Left hindlimb (tissue), 1 donor: ENCODE measurements at regions not wholly inside any gene's neighbourhood (a gene's known extent, or its start where the extent isn't known, plus 50 kb on each side); places are given as distances from the start of the nearest gene placed in this dataset.
A peak's percentile ranks its signal among the peaks of the same experiment; 100 is the strongest.
"Not testable (repeated sequence)": the region's sequence is repeated elsewhere in the genome, so short reads cannot be mapped to it uniquely, and the experiment has no call there.

Experiments used
- DNase-seq: peaks from one replicate; pipeline ENCODE4 v3.0.0-alpha.2; 2018

DNA sequence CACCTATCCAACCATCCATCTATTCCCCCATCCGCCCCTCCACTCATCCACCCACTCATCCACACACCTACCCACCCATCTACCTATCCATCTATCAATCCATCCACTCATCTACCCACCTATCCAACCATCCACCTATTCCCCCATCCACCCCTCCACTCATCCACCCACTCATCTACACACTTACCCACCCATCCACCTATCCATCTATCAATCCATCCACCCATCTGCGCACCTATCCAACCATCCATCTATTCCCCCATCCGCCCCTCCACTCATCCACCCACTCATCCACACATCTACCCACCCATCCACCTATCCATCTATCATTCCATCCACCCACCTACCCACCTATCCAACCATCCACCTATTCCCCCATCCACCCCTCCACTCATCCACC is 81.4 kb upstream of the PITRM1 start:
- not testable (repeated sequence) for DNase-seq

DNA sequence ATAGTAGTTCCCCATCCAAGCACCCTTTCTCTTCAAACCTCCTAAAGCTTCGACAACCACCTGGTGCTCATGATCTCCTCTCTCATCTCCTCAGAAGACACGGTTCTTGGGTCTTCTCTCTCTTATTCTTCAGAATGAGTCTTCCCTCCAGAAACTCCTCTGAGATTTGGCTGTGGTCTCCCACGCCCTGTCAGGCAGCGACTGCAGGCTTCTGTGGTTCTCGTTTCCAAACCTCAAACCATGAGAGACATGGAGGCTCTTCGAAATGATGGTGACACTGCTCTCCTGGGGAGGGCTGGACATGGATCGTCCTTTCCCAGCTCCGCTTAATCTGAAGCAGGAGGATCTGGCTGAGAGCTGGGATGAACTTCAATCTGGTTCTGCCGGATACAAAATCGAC is 78.6 kb upstream of the PITRM1 start:
- DNase-seq: no peak

DNA sequence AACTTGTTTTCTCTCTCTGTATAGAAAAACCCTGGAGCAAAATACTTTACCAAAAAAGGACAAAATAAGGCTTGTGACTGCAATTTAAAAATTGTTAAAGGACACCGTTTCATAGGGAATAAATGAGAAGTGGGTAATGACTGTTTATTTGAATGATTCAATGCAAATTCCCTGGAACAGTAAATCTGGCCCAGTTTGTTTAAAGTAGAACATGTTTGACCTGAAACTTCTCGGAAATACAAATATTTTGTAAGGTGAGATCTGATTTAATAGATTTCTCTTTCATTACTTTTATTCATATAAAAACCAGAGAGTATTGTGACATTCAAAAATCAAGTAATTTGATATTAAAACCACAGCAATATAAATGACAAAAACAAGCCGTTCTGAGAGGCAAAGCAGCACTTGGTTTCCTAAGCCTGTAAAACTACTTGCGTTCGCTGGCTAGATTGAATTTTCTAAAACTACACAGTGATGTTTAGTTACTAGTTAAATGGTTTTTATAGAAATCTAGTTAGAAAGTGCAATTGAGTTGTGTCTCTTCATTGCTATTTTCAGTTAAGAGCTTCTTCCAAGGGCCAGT is 76.8 kb upstream of the PITRM1 start:
- no peak for DNase-seq

DNA sequence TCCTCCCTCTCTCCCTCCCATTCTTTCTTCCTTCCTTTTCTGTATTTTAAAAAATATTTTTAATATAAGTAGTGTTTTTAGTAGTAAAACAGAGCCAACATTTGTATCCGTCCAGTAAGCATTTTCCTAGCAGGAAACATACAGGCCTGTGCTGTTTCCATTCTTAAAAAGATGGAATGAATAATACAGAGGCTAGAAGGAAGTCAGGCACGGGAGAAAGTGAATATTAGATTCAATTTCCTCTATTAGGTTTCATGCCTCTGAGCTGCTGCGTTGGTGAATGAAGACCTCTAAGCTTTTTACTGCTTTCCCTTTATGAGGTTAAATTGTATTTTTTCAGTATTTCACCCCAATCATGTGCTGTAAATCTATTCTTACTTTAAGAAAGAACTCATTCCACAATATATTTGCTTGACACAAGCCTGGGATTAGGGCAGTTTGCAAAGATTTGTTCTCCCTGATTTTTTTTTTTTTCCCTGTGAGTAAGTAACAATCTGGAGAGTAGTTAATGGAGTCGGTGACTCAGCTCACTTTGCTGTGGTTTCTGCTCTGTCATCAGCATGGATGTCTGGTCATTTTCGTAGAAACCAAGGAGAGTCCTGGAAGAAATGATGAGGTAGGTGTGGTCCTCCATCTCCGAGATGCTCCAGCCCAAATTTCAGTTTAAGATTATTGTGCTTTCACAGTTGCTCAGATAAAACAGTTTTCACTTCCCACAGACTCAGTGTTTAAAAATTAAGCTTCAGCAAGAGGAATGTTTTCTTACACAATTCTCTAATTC is 76.1 kb upstream of the PITRM1 start:
- no peak for DNase-seq

DNA sequence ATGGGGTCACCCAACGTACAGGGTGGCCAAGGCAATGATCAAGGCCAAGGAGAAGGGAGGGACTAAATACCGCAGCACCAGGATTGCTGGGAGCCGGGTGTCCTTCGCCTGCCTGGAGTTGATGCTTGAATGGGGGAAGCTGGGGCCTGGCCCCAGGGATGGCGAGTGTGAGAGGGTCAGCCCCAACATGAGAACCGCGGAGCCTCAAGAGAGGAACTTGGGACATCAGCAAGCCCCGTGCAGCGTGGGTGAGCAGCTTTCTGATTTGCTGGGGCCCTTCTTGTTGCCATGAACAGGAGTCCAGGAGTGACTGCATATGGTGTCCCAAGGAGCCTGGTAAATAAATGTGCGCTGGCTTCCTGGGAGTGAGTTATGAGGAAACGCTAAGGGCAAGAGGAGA is 72.8 kb upstream of the PITRM1 start:
- no peak for DNase-seq

DNA sequence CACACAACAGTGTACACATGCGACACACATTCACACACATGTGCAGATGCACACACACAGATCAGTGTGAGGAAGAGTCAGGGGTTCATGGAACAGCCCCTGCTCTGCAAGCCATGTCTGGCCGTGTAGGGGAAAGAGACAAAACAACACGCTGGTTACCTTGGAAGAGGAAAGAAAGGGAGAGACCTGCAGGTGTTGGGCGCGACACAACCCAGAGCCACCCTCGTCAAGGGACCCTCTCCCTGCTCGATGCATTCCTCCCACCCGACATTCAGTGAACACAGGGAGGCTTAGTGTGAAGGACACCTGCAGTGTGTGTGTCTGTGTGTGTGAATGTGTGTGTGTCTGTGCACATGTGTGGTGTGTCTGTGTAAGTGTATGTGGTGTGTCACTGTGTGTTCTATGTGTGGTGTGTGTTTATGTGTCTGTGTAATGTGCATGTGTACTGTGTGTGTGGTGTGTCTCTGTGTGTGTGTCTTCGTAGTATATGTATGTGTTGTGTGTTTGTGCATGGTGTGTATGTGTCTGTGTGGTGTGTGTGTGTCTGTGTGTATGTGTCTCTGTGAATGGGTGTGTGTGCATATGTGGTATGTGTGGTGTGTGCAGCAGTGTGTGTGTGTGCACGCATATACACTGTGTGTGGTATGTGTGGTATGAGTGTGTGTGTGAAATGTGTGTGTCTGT is 69.5 kb upstream of the PITRM1 start:
- no peak for DNase-seq

DNA sequence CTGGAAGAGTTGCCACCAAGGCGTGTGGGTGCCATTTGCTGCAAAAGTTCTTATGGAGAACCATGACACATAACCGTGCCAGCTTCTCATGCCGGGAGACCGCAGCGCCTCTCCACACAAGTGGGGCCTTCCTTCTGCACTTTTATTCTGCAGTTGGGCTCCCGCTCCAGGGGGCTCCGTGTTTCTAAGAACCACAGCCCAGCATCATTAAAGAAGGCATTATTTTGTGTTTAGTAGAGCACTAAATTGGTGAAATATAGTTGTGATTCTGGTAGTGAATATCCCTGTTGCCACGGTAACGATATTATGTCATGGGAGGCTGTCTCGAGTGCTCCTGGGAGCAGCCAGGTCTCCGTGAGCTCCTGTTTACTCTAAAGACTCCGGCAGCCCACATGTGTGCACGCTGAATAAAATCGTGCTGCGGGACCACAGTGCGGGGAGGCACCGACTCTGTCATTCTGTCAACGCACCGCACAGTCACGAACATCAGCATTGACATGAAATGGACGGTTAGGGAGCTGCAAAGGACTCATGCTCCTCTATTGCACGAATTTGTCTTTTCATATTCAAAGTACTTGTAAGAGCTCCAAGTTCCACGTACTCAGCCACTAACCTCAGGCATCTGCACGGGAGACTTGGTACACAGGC is 68.8 kb upstream of the PITRM1 start:
- DNase-seq: no peak

DNA sequence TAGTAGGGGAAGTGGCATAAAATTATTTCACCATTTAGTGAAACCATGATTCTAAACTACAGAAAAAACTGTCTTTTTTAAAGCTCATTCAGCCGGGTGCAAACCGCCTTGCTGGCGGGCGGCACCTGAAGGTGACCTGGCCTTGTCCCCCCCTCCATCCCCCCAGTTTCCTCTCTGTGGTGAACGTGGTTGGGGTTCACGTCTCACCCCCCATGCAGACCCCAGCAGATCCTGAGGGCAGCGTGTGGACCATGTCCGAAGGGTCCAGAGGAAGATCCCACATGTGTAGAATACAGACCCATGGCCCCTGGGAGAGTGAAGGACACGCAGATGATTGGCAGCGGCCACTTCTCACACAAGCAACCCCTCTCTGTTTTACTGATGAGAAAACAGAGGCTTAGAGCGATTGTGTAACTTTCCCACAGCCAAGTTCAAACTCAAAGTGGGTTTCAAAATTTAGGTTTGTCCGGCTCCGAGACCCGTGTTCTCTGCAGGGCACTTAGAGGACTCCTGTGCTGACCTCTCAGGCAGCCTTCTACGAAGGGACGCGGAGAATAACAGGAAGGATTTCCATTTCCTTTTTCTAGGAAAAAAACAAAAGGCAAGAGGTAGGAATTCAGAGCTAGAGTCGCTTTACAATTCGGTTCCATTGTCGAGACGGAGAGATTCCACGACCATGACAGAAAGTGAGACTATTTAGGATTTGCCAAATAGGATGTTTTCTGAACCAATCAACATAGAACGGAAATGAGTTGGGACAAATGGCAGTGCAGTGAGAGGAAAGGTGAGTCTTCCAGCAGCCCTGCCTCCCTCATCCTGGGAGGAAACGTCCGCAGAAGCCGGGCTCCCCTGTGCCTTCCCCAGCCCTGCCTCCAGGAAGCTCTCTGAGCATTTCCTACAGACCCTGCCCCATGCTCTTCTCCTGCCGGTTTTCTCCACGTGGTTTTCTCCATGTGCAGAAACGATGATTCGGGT is 67.6 kb upstream of the PITRM1 start:
- DNase-seq: no peak

DNA sequence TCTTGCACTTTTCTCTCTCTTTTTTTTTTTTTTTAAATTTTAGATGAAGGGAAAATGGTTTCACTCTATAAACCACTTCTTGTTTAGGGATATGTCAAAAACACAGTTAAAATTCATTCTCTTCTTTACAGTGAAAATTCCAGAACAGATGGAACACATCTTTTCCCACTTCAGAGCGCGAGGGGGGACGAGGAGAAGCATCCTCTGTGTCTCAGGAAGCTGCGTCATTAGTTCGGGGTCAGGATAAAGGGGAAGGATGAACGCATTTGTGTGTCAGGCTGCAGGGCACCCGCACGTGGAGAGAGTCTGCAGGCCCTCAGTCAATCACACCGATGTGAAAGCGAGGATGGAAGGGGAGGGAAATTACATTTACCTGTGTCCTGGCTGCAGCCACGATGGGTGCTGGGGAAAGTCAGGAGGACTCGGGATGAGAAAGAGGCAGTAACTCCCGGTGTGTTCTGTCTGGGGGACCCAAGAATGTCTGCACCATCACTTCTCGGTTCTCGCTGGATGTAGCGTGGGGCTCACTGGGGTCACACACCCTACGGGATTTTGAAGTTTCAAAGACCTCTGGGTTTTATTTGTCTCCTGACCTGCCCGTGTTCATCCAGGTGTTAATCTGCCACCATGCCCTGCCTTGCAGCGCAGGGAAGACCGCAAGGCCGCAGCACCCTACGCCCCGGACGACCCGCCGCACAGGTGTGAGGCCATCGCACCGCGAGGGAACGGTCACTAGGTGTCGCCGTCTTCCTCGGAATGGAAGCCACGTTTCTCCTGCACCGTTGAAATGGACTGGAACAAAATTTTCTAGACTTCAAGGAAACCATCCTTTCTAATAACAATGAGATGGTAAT is 66.7 kb upstream of the PITRM1 start:
- peak; percentile 64 for DNase-seq

DNA sequence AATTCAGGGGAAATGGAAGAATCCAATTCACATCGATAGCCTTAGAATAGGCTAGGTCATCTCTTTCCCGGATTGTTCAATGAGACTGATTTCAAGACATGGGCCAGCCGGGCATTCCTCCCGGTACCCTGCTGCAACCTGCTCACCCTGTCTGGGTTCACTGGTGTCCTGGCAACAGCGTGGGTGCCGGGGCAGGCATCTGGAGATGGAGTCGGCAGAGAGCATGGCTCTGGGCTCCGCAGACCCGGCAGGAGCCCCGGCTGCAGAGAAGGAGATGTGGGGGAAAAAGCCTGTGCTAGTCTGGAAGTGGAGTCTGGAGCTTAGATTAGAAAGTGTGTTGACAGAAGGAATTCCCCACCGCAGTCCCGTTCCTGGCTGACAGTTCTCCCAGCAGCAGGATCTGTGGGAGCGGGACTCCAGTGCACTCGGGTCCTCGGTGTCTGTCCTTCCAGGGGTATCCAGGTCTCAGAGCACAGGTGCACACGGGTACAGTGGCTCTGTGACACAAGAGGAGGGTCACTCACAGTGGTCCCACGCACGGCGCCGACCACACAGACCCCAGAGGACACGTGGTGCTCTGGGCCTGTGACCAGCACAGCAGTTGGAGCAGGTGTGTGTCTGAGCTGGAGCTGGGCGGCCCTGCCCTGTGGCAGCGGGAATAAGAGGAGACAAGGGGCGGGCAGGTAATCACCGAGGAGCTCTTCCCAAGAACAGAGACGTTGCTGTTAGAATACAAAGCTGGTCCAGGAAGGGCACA is 65.7 kb upstream of the PITRM1 start:
- DNase-seq: no peak

DNA sequence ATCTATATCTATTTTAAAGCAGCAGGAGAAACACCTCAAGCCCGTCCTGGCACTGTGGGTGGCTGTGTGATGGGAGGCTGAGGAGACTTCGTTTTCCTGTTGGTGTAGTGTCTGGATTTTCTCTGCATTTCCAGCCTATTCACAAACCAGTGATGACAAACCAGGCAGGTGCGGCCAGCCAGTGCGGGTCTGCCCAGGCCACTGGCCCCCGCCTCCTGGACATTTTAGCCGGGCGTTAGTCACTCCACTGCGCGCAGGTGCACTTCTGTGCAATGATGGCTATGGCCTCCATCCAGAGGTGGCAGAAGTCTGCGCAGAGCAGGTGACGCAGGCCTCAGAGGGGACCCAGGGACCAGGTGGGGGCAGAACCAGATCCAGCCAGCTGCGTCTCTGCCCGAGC is 64.9 kb upstream of the PITRM1 start:
- DNase-seq: no peak

DNA sequence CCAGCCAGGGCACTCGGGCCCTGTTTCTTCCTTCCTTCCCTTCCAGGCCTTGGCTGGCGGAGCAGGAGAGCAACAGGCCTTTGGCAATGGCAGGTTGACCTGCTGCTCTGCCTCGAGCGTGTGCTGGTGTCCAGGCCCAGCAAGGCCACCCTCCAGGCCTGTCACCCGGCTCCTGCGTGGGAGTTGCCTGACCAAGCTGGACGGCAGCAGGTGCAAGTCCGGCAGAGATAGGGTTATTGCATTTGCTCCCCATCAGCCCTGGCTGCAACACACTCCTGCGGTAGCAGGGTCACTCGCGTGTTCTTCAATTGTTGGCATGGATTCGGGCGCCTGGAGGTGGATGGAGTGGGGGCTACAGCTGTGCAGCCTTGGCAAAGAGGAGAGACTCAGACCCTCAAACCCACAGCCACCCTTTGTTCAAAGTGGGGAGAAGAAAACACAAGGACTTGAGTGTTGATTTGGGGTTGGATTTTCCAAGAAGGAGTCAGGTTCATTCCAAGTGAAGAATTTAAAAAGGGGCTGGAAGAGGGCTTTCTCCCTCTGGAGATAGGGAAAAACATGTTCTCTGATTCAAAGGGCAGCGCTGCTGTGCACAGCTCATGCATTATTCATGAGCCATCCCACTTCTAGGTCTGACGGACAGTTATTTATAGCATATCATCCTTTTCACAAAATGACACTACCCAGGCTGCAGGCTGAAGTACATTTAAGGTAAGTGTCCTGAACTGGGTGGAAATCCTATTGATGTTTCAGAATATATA is 64.2 kb upstream of the PITRM1 start:
- DNase-seq: no peak

DNA sequence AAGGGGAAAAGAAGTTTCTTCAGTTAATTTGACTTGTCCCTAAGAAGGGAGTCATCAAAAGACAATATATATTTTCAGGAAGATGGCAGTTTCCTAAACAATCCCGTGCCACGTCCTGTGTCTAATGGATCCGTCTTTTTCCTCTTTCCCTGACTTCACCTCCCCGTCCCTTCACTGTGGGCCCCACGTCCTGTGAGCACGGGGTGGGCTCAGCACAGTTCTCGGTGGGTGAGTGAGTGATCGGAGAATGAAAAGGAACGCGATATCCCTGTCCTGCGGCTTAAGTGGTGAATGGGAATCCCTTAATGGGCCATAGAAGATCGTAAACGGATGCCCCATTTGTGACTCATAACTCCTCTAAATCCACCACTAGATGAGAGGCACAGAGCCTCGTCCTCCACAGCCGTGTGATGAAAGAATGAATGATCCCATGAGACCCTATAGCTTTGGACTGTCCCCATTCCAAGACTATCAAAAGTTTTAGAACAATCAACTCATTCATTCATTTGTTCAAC is 63.5 kb upstream of the PITRM1 start:
- DNase-seq: no peak

DNA sequence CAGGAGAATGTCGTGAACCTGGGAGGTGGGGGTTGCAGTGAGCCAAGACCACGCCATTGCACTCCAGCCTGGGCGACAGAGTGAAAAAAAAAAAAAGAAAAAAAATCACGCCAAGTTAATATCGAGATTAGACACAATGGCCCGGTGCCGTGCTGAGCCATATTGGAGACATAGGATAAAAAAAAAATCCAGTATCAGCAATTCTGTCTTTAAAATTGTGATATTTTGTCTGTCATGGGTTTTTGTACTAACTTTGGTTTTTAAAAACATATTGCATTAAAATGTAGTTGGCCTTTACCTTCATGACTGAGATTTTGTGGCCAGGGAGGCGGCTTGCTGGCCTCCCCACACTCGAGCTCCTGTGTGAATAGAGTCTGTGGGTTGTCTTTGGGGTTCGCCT is 62.8 kb upstream of the PITRM1 start:
- DNase-seq: no peak

DNA sequence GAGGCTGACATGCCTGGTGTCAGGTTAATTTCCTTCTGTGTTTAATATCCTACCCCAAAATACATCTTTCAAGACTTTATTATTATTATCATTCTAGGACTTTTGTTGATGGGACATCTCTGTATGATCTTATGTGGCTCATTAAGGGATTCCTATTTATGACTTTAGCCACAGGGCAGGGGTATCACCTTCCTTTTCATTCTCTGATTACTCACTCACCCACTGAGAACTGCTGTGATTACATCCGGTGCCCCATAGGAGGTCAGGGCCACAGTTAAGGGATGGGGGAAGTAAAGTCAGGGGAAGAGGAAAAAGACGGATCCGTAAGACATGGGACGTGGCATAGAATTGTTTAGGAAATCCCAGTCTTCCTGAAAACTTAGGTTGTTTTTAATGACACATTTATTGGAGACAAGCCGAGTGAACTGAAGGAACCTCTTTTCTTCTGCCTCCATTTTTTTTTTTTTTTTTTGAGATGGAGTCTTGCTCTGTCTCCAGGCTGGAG is 61.0 kb upstream of the PITRM1 start:
- no peak for DNase-seq

DNA sequence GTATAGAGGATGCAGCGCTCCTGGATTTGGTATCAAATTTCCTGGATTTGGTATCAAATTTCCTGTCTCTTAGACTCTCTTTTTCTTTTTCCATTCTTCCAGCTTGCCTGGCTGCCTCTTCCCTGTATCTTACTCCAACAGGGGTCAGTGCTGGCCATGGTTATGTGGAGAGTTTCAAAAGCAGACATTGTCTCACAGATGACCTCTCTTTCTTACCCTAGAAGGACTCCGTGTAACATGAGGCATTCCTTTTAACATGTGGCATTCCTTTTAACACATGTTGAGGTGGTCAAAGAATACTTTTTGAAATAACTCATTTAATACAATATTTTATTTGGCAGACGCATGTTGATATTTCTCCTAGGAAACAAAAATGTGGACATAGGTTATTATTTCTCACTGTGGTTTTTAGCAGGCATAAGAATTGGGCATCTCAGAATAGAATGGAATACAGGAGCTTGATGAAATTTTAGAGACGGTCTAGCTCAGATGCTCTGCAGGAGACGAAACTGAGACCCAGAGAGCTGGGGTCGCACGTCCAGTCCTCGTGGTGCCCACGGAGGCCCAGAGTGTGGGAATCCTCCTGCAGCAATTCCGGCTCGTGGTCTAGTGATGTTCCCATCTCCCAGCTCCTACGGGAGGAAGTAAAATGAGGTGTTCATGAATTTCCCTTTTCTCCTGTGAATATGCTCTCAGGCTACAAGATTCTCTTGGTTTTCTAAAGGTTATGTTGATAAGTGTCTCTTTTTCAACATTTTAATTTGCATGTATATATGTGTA is 59.6 kb upstream of the PITRM1 start:
- DNase-seq: no peak

DNA sequence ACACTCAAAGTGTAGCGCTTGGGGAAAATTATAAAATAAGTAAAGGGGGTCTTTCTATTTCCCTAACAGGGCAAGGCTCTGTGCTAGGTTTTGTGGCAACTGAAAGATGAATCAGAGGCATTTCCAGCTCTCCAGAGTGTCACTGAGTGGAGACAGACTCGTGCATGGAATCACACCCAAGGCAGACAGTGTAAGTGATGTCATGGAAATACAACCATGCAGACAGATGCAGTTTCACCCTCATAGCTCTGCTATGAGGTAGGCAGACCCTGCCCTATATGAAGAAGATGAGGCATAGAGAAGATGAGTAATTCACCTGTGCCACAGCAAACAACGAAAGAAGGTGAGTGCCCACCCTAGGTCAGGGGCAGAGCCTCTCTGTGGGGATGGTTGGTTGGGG is 57.2 kb upstream of the PITRM1 start:
- no peak for DNase-seq

DNA sequence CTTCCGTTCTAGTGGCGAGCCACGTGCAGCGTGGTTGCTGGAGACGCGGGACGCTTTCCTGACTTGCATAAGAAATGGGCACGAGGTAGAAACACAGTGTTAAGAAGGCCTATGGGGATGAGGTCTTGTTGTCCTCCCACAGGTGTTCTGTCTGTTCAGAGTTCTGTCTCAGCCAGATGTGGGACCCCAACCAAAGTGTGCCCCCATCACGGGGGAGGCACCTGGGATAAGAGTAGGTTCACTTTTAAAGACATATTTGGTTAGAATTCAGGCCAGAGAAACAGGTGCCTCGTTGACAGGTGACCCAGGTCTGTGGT is 56.0 kb upstream of the PITRM1 start:
- no peak for DNase-seq
